ENCODE measurements at regions not wholly inside any gene's neighbourhood (a gene's known extent, or its start where the extent isn't known, plus 50 kb on each side); places are given as distances from the start of the nearest gene placed in this dataset.

DNA sequence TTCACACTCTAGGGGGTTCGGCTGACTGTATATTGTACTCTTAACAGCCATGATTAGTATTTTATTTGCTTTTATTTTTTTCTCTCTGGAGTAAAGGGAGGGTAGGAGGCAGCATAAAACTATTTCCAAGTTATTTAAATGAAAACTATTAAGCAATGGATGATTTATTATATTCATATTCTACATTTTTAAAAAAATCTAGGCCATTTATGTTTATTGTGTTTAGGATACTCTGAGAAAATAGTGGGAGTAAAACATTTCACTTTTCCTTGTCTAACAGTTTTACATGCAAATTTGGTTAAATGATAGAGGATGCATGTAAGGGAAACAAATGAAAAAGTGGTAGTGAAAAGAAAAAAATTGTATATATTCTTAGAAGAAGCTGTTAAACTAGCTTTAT is 276.3 kb downstream of the GAS1 start:
- H3K27ac ChIP-seq = no peak overlapping the region
- intact Hi-C loops (cut with DNase I) = no loop called here
- no peak overlapping the region for H3K4me3 ChIP-seq
- TF ChIP-seq, protein P1, sequence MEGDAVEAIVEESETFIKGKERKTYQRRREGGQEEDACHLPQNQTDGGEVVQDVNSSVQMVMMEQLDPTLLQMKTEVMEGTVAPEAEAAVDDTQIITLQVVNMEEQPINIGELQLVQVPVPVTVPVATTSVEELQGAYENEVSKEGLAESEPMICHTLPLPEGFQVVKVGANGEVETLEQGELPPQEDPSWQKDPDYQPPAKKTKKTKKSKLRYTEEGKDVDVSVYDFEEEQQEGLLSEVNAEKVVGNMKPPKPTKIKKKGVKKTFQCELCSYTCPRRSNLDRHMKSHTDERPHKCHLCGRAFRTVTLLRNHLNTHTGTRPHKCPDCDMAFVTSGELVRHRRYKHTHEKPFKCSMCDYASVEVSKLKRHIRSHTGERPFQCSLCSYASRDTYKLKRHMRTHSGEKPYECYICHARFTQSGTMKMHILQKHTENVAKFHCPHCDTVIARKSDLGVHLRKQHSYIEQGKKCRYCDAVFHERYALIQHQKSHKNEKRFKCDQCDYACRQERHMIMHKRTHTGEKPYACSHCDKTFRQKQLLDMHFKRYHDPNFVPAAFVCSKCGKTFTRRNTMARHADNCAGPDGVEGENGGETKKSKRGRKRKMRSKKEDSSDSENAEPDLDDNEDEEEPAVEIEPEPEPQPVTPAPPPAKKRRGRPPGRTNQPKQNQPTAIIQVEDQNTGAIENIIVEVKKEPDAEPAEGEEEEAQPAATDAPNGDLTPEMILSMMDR (IDR thresholded peaks at IDR 0.05) = no peak
- H3K9me3 ChIP-seq = peaks cover 0 to 23% (median 6%) of the 10 kb centered on the region in 11 donors
- H3K36me3 ChIP-seq = no peaks in the 10 kb centered on the region
- H3K27me3 ChIP-seq = no peaks in the 10 kb centered on the region
- no peak for DNase-seq
- ATAC-seq = no peak
- 97% methylated on average over 1 of the region's 1 CpG for WGBS, 2 donors
- no peaks in the 10 kb centered on the region for H3K4me1 ChIP-seq

DNA sequence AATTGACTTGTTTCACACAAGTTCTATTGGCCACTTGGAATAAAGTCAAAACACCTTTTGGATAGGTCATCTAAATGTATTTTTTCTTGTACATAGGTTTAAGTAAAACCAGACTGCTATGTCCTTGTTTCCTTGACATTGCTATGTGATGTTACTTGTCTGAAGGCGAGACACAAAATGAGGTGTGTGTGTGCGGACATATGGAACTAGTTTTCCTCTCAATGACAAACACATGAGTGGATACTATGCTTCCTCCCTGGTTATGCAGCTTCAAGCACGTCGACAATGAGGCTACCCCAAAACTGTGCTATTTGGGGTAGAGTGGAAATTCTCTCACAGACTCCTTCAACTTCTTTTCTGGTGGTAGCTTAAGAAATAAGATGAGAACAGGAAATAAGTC is 276.8 kb downstream of the GAS1 start:
- 96 to 97% methylated on average over 4 of the region's 4 CpGs for WGBS, 2 donors
- no peaks in the 10 kb centered on the region for H3K27me3 ChIP-seq
- H3K4me3 ChIP-seq = no peak overlapping the region
- peaks cover 0 to 23% (median 6%) of the 10 kb centered on the region in 11 donors for H3K9me3 ChIP-seq
- TF ChIP-seq, protein P1 (IDR thresholded peaks at IDR 0.05) = no peak
- H3K27ac ChIP-seq = no peak overlapping the region
- ATAC-seq (no peak), DNase-seq (no peak)
- no peaks in the 10 kb centered on the region for H3K36me3 ChIP-seq
- H3K4me1 ChIP-seq = no peaks in the 10 kb centered on the region
- intact Hi-C loops (cut with DNase I) = no loop called here

DNA sequence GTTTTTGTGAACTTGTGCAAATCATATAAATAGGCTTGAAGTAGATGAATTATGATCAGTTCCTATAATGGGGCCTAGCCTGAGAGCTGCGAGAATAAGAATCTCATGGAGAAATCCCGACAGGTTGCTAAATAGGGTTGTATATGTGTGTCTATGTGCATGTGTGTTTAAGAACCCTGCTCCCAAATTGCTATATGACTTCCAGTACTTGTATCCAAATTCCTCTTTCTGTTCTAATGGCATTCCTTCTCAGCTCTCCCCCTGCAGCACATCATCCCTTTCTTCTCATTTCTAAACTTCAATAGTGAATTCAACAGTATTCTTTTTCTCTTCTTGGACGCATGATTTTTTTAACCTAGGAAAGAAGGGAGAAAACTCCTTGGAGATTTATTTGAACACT is 277.2 kb downstream of the GAS1 start:
- 96 to 97% methylated on average over 3 of the region's 3 CpGs for WGBS, 2 donors
- Histone ChIP-seq H3K4me1 (no peaks in the 10 kb centered on the region), H3K27ac (no peak overlapping the region), H3K9me3 (peaks cover 0 to 23% (median 6%) of the 10 kb centered on the region in 11 donors), H3K4me3 (no peak overlapping the region), H3K27me3 (no peaks in the 10 kb centered on the region), H3K36me3 (no peaks in the 10 kb centered on the region)
- ATAC-seq = no peak
- intact Hi-C loops (cut with DNase I) = no loop called here
- TF ChIP-seq, protein P1 (IDR thresholded peaks at IDR 0.05) = no peak
- no peak for DNase-seq

DNA sequence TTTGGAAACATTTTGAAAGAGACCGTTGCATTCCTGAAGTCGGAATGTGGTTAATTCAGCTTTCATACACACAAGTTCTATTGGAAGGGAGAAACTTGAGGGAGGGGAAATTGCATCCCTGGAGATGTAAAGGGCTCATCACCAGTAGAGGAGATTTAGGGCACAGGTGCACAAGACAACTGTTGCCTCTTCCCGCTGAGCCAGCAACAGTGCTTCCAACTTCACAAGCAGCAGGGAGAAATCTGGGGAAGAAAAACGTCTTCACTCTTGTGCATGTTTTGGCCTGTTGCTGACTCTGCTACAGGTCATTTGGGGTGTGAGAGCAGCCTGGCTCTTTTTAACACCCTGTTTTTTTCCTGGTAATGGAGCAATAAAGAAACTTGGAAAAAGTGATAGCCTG is 277.9 kb downstream of the GAS1 start:
- whole genome bisulfite sequencing, 2 donors = 82 to 84% methylated on average over 4 of the region's 4 CpGs
- TF ChIP-seq, protein P1 (IDR thresholded peaks at IDR 0.05) = no peak
- DNase-seq (no peak), ATAC-seq (no peak)
- Histone ChIP-seq H3K9me3 (peaks cover 0 to 23% (median 6%) of the 10 kb centered on the region in 11 donors), H3K27me3 (no peaks in the 10 kb centered on the region), H3K4me3 (no peak overlapping the region), H3K27ac (no peak overlapping the region), H3K36me3 (no peaks in the 10 kb centered on the region), H3K4me1 (no peaks in the 10 kb centered on the region)
- intact Hi-C loops (cut with DNase I) = no loop called here

DNA sequence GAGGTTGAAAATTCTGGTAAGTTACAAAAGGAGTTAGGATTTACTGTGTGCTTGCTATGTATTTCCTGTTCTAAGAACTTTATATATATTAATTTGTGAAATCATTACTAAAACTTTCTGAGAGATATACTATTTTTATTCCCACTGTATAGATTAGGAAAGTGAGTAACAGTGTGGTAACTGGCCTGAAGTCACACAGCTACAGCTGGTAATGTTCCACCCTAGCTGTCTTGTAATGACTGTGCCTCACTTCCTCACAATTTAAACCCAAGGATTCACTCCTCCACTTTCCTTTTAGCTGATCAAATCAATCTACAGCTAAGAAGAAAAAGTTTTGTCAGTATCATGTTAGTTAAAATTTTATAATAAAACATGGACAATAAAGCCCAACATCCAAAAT is 278.8 kb downstream of the GAS1 start:
- no peak for DNase-seq
- intact Hi-C loops (cut with DNase I) = no loop called here

More for the DNA sequence above, 278.8 kb downstream of the GAS1 start:
- Histone ChIP-seq H3K27me3 (no peaks in the 10 kb centered on the region), H3K36me3 (no peaks in the 10 kb centered on the region), H3K27ac (no peak overlapping the region), H3K4me1 (no peaks in the 10 kb centered on the region), H3K9me3 (peaks cover 0 to 23% (median 6%) of the 10 kb centered on the region in 11 donors), H3K4me3 (no peak overlapping the region)
- ATAC-seq = no peak
- TF ChIP-seq, protein P1 (IDR thresholded peaks at IDR 0.05) = no peak

Measured in heart right ventricle (tissue), 16 donors.